ENCODE measurements at regions not wholly inside any gene's neighbourhood (a gene's known extent, or its start where the extent isn't known, plus 50 kb on each side); places are given as distances from the start of the nearest gene placed in this dataset.

DNA sequence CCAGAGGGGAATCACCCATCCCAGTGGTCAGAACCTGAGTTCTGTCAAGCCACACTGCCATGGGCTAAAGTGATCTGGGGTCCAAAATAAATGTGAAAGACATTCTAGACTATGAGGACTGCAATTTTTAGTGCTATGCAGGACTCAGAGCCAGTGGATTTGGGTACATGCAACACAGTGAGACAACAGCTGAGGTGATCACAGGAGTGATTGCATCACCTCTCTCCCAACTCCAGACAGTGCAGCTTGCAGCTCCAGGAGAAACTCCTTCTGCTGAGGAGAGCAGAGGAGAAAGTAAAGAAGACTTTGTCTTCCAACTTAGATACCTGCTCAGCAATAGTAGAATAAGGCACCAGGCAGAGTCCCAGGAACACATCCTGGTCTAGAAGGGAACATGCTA, 682.0 kb upstream of the POT1 start:
- no peaks in the 10 kb centered on the region for H3K9me3 Mint-ChIP-seq
- no peaks in the 10 kb centered on the region for H3K36me3 Mint-ChIP-seq
- H3F3A ChIP-seq (ENCODE audit: low read depth) = no peaks in the 10 kb centered on the region
- no peaks in the 10 kb centered on the region for H3K4me1 Mint-ChIP-seq
- H3K79me2 ChIP-seq (ENCODE audit: low read depth) = no peaks in the 10 kb centered on the region
- H2AFZ ChIP-seq (replicated peaks) = no peak overlapping the region
- no peak overlapping the region for H3K4me3 ChIP-seq
- no peaks in the 10 kb centered on the region for H3K4me1 ChIP-seq
- H3K36me3 ChIP-seq = no peaks in the 10 kb centered on the region
- H3K27ac ChIP-seq = no peak overlapping the region
- TF ChIP-seq EZH2phosphoT487 (IDR thresholded peaks at IDR 0.05) (no peak), EZH2 (IDR thresholded peaks at IDR 0.05) (no peak)
- TF ChIP-seq, protein P1, sequence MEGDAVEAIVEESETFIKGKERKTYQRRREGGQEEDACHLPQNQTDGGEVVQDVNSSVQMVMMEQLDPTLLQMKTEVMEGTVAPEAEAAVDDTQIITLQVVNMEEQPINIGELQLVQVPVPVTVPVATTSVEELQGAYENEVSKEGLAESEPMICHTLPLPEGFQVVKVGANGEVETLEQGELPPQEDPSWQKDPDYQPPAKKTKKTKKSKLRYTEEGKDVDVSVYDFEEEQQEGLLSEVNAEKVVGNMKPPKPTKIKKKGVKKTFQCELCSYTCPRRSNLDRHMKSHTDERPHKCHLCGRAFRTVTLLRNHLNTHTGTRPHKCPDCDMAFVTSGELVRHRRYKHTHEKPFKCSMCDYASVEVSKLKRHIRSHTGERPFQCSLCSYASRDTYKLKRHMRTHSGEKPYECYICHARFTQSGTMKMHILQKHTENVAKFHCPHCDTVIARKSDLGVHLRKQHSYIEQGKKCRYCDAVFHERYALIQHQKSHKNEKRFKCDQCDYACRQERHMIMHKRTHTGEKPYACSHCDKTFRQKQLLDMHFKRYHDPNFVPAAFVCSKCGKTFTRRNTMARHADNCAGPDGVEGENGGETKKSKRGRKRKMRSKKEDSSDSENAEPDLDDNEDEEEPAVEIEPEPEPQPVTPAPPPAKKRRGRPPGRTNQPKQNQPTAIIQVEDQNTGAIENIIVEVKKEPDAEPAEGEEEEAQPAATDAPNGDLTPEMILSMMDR (IDR thresholded peaks at IDR 0.05) = no peak
- H3K27me3 Mint-ChIP-seq (ENCODE audit: insufficient read depth, low read depth) = no peaks in the 10 kb centered on the region
- no peaks in the 10 kb centered on the region for H4K20me1 ChIP-seq (ENCODE audit: low read depth)
- no peak overlapping the region for H3K27ac Mint-ChIP-seq
- H3K4me2 ChIP-seq = no peak overlapping the region
- DNase-seq (ENCODE audit: low spot score) = no peak
- H3K27me3 ChIP-seq = no peaks in the 10 kb centered on the region
- H3K9ac ChIP-seq = no peak overlapping the region
- no peak overlapping the region for H3K4me3 Mint-ChIP-seq
- no peaks in the 10 kb centered on the region for H3K9me3 ChIP-seq (ENCODE audit: low read depth)

DNA sequence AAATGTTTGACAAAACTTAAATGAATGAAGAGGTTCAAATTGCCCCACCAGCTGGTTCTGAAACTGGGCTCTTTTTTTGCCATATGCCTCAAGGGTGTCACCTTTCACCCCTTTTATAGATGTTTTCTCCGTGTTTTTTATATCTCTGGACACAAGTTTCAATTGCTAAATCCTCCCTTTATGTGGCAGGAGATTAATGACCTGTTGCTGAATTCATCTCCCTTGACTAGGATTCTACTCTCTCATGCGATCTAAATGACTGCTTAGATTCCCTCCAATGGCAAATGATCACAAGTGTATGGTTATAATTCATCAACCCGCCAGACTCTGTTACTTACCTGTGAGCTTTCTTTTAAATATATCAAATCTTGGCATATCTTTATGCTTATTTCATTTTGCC, 677.0 kb upstream of the POT1 start:
- no peak for TF ChIP-seq EZH2 (IDR thresholded peaks at IDR 0.05)
- TF ChIP-seq EZH2phosphoT487 (IDR thresholded peaks at IDR 0.05) = no peak
- TF ChIP-seq, protein P1 (IDR thresholded peaks at IDR 0.05) = no peak
- Mint-ChIP-seq H3K4me3 (no peak overlapping the region), H3K27ac (no peak overlapping the region), H3K36me3 (no peaks in the 10 kb centered on the region), H3K4me1 (no peaks in the 10 kb centered on the region), H3K9me3 (no peaks in the 10 kb centered on the region), H3K27me3 (ENCODE audit: insufficient read depth, low read depth) (no peaks in the 10 kb centered on the region)
- Histone ChIP-seq H3K36me3 (no peaks in the 10 kb centered on the region), H3K4me2 (no peak overlapping the region), H3K27ac (no peak overlapping the region), H4K20me1 (ENCODE audit: low read depth) (no peaks in the 10 kb centered on the region), H2AFZ (replicated peaks) (no peak overlapping the region), H3K79me2 (ENCODE audit: low read depth) (no peaks in the 10 kb centered on the region), H3K4me3 (no peak overlapping the region), H3F3A (ENCODE audit: low read depth) (no peaks in the 10 kb centered on the region), H3K9me3 (ENCODE audit: low read depth) (no peaks in the 10 kb centered on the region), H3K9ac (no peak overlapping the region), H3K27me3 (no peaks in the 10 kb centered on the region), H3K4me1 (no peaks in the 10 kb centered on the region)
- no peak for DNase-seq (ENCODE audit: low spot score)

DNA sequence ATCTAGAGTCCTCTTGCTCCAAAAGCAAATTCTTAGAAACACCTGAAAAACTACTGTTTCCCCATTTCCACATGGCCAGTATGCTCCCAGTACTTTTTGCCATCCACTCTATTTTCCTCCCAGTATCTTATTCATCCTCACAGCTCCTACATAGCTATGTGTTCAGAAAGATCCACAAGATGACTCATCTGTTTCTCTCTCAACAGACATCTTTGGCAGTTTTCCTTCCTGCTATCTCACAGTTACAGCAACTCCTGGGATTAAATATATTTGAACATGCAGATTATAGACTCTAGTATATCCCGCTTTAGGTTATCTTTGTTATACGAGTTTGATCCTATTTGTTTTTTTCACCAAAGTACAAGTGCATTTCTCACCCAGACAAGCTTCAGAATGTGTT, 675.6 kb upstream of the POT1 start:
- Histone ChIP-seq H3K27ac (no peak overlapping the region), H3K9ac (no peak overlapping the region), H3K27me3 (no peaks in the 10 kb centered on the region), H3K4me1 (no peaks in the 10 kb centered on the region), H3F3A (ENCODE audit: low read depth) (no peaks in the 10 kb centered on the region), H3K4me3 (no peak overlapping the region), H3K9me3 (ENCODE audit: low read depth) (no peaks in the 10 kb centered on the region), H3K4me2 (no peak overlapping the region), H3K36me3 (no peaks in the 10 kb centered on the region), H2AFZ (replicated peaks) (no peak overlapping the region), H4K20me1 (ENCODE audit: low read depth) (no peaks in the 10 kb centered on the region), H3K79me2 (ENCODE audit: low read depth) (no peaks in the 10 kb centered on the region)
- no peak overlapping the region for H3K4me3 Mint-ChIP-seq
- no peak for TF ChIP-seq EZH2phosphoT487 (IDR thresholded peaks at IDR 0.05)
- TF ChIP-seq EZH2 (IDR thresholded peaks at IDR 0.05) = no peak
- TF ChIP-seq, protein P1 (IDR thresholded peaks at IDR 0.05) = no peak
- H3K4me1 Mint-ChIP-seq = no peaks in the 10 kb centered on the region
- no peak for DNase-seq (ENCODE audit: low spot score)
- no peaks in the 10 kb centered on the region for H3K36me3 Mint-ChIP-seq
- H3K27ac Mint-ChIP-seq = no peak overlapping the region
- H3K9me3 Mint-ChIP-seq = no peaks in the 10 kb centered on the region
- no peaks in the 10 kb centered on the region for H3K27me3 Mint-ChIP-seq (ENCODE audit: insufficient read depth, low read depth)

DNA sequence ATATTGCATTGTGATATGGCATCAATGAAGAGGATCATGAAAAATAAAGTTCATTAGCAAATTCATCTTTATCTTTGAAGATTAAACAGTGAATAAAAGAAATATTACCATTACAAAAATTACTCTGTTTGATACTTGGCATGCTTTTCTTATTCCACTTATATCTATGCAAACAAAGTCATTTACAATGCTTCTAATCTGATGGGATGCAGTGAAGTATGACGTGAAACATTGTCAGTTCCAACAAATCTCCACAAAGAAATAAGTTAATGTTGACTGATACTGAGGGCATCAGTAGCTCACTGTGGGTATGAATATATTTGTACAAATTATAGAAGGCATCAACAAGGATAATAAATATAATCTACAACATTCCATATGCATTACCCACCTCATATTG, 672.8 kb upstream of the POT1 start:
- no peaks in the 10 kb centered on the region for H3K27me3 ChIP-seq
- no peak overlapping the region for H3K27ac ChIP-seq
- Mint-ChIP-seq H3K36me3 (no peaks in the 10 kb centered on the region), H3K27ac (no peak overlapping the region), H3K4me3 (no peak overlapping the region), H3K4me1 (no peaks in the 10 kb centered on the region), H3K9me3 (no peaks in the 10 kb centered on the region), H3K27me3 (ENCODE audit: insufficient read depth, low read depth) (no peaks in the 10 kb centered on the region)
- H3F3A ChIP-seq (ENCODE audit: low read depth) = no peaks in the 10 kb centered on the region
- H3K36me3 ChIP-seq = no peaks in the 10 kb centered on the region
- no peak for DNase-seq (ENCODE audit: low spot score)
- no peak for TF ChIP-seq EZH2 (IDR thresholded peaks at IDR 0.05)
- TF ChIP-seq, protein P1 (IDR thresholded peaks at IDR 0.05) = no peak
- no peak for TF ChIP-seq EZH2phosphoT487 (IDR thresholded peaks at IDR 0.05)
- H3K9me3 ChIP-seq (ENCODE audit: low read depth) = no peaks in the 10 kb centered on the region
- no peak overlapping the region for H3K4me2 ChIP-seq
- H2AFZ ChIP-seq (replicated peaks) = no peak overlapping the region
- no peak overlapping the region for H3K4me3 ChIP-seq
- H3K9ac ChIP-seq = no peak overlapping the region
- no peaks in the 10 kb centered on the region for H3K79me2 ChIP-seq (ENCODE audit: low read depth)
- H4K20me1 ChIP-seq (ENCODE audit: low read depth) = no peaks in the 10 kb centered on the region
- no peaks in the 10 kb centered on the region for H3K4me1 ChIP-seq
